ENCODE measurements at regions not wholly inside any gene's neighbourhood (a gene's known extent, or its start where the extent isn't known, plus 50 kb on each side); places are given as distances from the start of the nearest gene placed in this dataset.
"Not testable (repeated sequence)": the region's sequence is repeated elsewhere in the genome, so short reads cannot be mapped to it uniquely, and the experiment has no call there.

- no peak for DNase-seq
These were observed 82.1 kb upstream of the PPP2R2D start for GRCh38 chr10:131818510-131819234.

- DNase-seq = no peak
These were observed 81.4 kb upstream of the PPP2R2D start for GRCh38 chr10:131819241-131820072.

- DNase-seq = no peak
These were observed 80.2 kb upstream of the PPP2R2D start for GRCh38 chr10:131820626-131821025.

- no peak for DNase-seq
These were observed 79.3 kb upstream of the PPP2R2D start for GRCh38 chr10:131821378-131822012.

GRCh38 chr10:131822013-131822691 lies 78.7 kb upstream of the PPP2R2D start:
- no peak for DNase-seq

GRCh38 chr10:131822692-131823245 lies 78.0 kb upstream of the PPP2R2D start:
- no peak for DNase-seq

- DNase-seq = not testable (repeated sequence)
These were observed 77.2 kb upstream of the PPP2R2D start for GRCh38 chr10:131823601-131824099.

GRCh38 chr10:131824371-131825149 lies 76.2 kb upstream of the PPP2R2D start:
- no peak for DNase-seq

GRCh38 chr10:131825150-131825848 lies 75.5 kb upstream of the PPP2R2D start:
- no peak for DNase-seq

- DNase-seq = no peak
These were observed 74.7 kb upstream of the PPP2R2D start for GRCh38 chr10:131825960-131826650.

GRCh38 chr10:131829156-131829930 lies 71.5 kb upstream of the PPP2R2D start:
- no peak for DNase-seq

GRCh38 chr10:131830446-131831130 lies 70.2 kb upstream of the PPP2R2D start:
- no peak for DNase-seq

GRCh38 chr10:131831561-131831960 lies 69.2 kb upstream of the PPP2R2D start:
- DNase-seq = no peak

- no peak for DNase-seq
These were observed 68.6 kb upstream of the PPP2R2D start for GRCh38 chr10:131832056-131832685.

GRCh38 chr10:131833013-131833412 lies 67.8 kb upstream of the PPP2R2D start:
- DNase-seq = no peak

GRCh38 chr10:131833446-131834080 lies 67.2 kb upstream of the PPP2R2D start:
- no peak for DNase-seq

- DNase-seq = no peak
These were observed 66.5 kb upstream of the PPP2R2D start for GRCh38 chr10:131834152-131834810.
